ENCODE measurements at regions not wholly inside any gene's neighbourhood (a gene's known extent, or its start where the extent isn't known, plus 50 kb on each side); places are given as distances from the start of the nearest gene placed in this dataset.

DNA sequence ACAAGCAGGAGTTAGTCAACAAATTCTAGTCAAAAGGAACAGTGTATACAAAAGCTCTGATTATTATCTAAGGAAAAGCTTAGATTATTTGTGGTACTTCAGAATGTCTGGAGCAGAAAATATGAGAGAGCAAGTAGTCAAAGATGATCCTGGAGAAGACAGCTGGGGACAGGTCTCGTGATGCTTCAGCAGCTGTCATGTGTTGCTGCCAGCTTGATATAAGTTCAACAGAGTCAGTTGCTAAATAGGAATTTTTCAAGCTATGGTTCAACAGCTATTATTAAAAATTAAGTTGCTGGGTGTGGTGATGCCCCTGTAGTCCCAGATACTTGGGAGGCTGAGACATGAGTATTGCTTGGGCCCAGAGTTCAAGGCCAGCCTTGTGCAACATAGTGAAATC is 240.0 kb upstream of the RHOBTB1 start:
- DNase-seq (ENCODE audit: low read depth in 2 of 2) = no peak
- H3K4me3 ChIP-seq (replicated peaks in 1 of 2; ENCODE audit: low read depth in 2 of 2, low read length in 2 of 2) = no peak overlapping the region
- TF ChIP-seq, protein P1, sequence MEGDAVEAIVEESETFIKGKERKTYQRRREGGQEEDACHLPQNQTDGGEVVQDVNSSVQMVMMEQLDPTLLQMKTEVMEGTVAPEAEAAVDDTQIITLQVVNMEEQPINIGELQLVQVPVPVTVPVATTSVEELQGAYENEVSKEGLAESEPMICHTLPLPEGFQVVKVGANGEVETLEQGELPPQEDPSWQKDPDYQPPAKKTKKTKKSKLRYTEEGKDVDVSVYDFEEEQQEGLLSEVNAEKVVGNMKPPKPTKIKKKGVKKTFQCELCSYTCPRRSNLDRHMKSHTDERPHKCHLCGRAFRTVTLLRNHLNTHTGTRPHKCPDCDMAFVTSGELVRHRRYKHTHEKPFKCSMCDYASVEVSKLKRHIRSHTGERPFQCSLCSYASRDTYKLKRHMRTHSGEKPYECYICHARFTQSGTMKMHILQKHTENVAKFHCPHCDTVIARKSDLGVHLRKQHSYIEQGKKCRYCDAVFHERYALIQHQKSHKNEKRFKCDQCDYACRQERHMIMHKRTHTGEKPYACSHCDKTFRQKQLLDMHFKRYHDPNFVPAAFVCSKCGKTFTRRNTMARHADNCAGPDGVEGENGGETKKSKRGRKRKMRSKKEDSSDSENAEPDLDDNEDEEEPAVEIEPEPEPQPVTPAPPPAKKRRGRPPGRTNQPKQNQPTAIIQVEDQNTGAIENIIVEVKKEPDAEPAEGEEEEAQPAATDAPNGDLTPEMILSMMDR (IDR thresholded peaks at IDR 0.05; ENCODE audit: low read depth, low read length) = no peak

DNA sequence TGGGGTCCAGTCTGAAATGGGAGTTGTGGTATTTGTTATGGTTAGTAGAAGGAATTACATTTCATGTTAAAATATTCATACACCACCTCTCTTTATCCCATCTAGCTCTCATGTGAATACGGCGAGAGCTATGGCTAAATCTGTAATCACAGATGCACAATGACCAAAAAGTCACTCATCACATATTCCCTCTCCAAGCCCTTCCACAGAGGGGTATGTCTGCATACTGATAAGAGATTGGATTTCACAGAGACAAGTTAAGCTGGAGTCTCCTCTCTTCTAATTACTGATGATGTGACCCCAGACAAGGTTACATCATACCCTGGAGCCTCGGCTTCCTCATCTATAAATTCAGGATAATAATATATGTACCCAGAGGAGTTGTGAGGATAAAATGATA is 237.8 kb upstream of the RHOBTB1 start:
- TF ChIP-seq, protein P1 (IDR thresholded peaks at IDR 0.05; ENCODE audit: low read depth, low read length) = no peak
- H3K4me3 ChIP-seq (replicated peaks in 1 of 2; ENCODE audit: low read depth in 2 of 2, low read length in 2 of 2) = no peak overlapping the region
- no peak for DNase-seq (ENCODE audit: low read depth in 2 of 2)

DNA sequence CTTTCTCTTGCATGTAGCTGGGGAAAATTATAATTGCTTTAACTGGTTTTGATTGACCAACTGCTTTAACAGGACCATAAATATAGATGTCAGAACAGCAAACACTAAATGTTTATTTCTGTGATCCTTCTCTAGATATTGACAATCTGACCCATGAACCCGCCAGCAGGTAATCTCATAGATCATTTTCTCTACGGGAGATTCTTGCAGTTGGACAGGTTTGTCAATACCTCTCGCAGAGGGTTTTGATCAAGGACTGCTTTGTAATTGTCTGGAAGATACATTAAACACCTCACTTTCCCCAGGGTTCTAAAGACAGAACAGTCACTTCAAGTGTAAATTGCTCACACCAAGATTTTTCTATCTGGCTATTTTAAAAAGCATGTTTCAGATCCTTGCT is 235.8 kb upstream of the RHOBTB1 start:
- no peak overlapping the region for H3K4me3 ChIP-seq (replicated peaks in 1 of 2; ENCODE audit: low read depth in 2 of 2, low read length in 2 of 2)
- TF ChIP-seq, protein P1 (IDR thresholded peaks at IDR 0.05; ENCODE audit: low read depth, low read length) = no peak
- no peak for DNase-seq (ENCODE audit: low read depth in 2 of 2)

DNA sequence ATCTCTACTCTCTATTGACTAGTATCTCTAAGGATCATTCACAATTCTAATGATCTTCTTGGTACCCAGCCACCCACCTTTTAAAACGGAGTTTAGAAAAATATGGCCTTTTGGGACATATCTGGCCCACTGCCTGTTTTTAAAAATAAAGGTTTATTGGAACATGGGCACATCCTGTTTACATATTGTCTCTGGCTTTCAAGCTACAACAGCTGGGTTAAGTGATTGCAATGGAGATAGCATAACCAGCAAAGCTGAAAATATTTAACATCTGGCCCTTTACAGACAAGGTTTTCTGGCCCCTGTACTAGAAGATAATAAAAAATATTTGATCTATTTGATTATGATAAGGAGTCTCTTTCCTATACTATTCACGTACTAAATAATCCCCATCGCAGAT is 232.4 kb upstream of the RHOBTB1 start:
- no peak for DNase-seq (ENCODE audit: low read depth in 2 of 2)
- no peak overlapping the region for H3K4me3 ChIP-seq (replicated peaks in 1 of 2; ENCODE audit: low read depth in 2 of 2, low read length in 2 of 2)
- TF ChIP-seq, protein P1 (IDR thresholded peaks at IDR 0.05; ENCODE audit: low read depth, low read length) = no peak

DNA sequence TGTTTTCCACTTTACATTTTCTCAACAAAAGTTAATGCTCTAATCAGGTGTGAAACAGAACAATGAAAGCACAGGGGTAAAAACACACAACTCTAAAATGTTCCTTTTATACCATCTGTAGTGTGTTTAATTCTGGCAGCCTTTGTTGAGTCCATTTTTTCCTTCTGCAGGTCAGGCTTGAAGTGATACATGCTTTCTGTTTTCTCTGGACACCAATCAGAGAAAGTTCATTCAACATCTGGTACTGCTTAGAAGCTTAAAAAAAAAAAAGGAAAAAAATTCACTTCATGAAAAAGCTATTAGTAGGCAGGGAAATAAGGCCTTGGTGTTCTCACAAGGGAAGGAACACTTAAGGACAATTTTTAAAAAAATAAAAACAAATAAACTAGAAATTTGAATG is 231.3 kb upstream of the RHOBTB1 start:
- TF ChIP-seq, protein P1 (IDR thresholded peaks at IDR 0.05; ENCODE audit: low read depth, low read length) = no peak
- no peak overlapping the region for H3K4me3 ChIP-seq (replicated peaks in 1 of 2; ENCODE audit: low read depth in 2 of 2, low read length in 2 of 2)
- peak in 1 of 2 donors; percentile 21 for DNase-seq (ENCODE audit: low read depth in 2 of 2)

DNA sequence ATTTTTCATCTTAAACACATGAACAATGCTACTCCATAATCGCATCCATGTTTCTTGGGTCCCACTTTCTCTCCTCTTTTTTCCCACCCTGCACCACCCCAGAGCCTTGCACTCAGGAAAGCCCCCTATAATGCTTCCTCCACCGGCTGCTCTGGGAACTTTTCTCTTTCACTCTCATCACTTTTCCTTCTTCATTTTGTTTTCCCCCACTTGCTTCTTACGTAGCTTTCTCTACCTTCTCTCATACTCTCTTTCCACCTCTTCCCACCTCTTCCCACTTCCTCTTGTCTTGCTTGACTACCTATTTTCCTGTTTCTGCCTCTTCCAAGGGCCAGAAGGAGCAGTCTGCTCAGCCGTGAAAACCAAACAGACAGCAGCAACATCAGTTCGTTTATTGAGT is 229.5 kb upstream of the RHOBTB1 start:
- H3K4me3 ChIP-seq (replicated peaks in 1 of 2; ENCODE audit: low read depth in 2 of 2, low read length in 2 of 2) = no peak overlapping the region
- TF ChIP-seq, protein P1 (IDR thresholded peaks at IDR 0.05; ENCODE audit: low read depth, low read length) = no peak
- no peak for DNase-seq (ENCODE audit: low read depth in 2 of 2)

DNA sequence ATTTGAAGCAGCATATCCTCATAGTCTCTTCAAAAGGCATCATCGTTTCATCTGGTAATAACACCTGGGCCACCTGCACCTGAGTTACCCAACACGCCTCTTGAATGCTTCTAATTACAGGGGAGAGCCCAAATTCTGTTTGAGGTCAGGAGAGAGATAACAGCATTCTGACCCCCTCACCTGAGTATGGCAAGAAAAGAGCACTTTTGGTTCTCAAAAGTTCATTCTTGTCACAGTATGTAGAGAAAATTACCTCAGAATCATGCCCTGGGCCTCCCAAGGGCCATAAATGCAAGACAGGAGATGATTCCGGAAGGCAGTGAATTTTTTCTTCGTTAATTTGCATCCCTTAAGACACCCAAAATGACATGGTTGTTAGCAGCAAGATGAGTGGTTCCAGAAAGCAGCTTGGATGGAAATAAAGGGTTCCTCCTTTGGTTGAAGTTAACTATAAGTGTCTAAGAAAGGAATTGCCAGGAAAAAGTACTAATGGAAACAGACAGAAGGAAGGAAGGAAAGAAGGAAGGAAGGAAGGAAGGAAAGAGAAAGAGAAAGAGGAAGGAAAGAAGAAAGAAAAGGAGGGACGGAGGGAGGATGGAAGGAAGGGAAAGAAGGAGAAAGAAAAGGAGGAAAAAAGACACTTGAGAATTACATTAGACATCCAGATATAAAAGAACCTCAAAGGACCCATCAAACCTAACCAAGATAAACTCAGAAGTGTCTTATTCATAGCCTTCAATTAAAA is 228.4 kb upstream of the RHOBTB1 start:
- DNase-seq (ENCODE audit: low read depth in 2 of 2) = no peak
- no peak overlapping the region for H3K4me3 ChIP-seq (replicated peaks in 1 of 2; ENCODE audit: low read depth in 2 of 2, low read length in 2 of 2)
- TF ChIP-seq, protein P1 (IDR thresholded peaks at IDR 0.05; ENCODE audit: low read depth, low read length) = no peak

Data from cardiac fibroblast (primary cell).